GM04504 (cell line): ENCODE measurements at regions not wholly inside any gene's neighbourhood (a gene's known extent, or its start where the extent isn't known, plus 50 kb on each side); places are given as distances from the start of the nearest gene placed in this dataset.

ENCODE experiments used
- DNase-seq: peaks from one replicate; pipeline ENCODE4 v3.0.0-alpha.2; 2012; ENCODE audit warnings: low read depth

DNA sequence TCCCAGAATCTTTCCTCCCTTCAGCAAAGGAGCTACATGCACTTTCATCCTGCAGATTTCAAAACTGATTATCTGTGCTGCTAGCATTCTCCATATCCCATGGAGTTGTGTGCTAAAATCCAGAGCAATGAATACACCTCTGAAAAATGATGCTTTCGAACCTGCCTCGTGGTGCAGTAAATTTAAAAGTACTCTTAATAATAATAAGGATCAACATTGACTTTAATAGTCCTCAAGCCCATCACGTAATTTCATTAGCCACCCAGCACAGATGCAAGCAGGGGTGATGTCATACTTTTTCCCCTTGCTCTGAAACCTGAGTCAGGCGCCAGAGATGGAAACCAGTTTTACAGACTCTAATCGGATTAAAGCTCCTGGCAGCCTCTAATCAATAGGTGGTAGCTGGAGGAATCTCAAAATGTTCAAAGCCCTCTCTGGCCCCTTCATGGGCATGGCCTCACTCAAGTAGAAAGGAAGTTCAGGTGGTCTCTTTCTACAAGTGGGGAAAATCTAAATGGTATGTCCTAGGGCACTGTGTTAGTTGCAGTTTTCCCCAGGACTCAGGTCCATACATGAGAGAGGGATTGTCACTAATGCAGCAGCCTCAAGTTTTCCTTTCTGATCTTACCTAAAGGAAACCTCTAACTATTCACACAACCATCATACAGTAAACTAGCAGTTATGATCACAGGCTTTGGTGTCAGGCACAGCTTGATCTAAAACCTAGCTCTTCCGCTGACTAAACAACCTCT is 221.6 kb upstream of the SLC30A5 start:
- no peak for DNase-seq

DNA sequence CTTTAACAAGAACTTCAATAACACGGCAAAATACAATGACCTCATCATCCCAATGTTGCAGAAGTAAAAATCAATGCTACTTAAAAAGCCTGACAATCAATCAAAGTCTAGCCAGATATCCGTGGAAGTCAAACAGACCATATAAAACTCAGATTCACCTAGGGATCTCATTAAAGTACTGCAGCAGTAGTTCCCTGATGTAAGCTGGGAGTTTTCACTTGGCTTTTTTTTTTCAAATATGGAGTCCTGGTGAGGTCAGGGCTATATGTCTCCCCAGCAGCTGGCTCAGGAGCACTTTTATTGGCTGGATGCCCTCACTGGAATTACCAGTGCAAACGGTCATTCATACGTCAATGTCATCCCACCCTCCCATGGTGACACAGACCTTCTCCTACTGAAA is 220.6 kb upstream of the SLC30A5 start:
- DNase-seq: no peak

DNA sequence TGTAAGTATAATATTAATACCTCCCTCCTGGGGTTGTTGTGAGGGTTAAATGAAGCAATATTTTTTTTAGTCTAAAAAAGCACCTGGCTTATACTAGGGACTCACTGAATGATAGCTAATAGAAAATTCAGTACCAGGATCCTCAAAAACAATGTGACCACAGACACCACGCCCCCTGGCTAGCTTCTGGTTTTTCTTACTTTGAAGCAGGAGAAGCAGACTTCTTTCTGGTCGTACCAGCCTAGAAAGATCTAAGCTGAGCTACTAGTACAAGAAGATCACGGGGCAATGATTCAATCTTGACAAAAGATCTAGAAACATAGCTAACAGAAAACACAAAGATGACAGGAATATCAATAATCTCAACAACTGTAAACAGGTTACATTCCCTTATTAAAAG is 218.5 kb upstream of the SLC30A5 start:
- no peak for DNase-seq

DNA sequence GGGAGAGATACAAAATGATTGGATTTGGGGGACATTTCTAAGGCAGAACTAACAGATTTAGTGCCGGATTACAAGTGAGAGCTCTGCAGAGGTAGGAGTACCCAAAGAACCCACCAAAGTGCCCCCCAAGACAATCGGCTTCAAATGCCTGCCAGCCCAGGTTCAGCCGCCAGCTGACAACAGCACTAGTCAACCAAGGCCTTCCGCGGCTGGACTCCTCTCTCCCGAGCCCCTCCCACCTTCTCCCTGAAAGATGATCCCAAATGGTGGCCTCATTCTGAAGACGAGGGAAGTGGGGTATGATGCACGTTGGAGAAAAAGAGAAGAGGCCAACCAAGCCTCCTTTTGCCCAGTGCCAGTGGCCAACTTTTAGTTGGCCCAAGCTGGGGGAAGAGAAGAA is 210.4 kb upstream of the SLC30A5 start:
- DNase-seq: no peak

DNA sequence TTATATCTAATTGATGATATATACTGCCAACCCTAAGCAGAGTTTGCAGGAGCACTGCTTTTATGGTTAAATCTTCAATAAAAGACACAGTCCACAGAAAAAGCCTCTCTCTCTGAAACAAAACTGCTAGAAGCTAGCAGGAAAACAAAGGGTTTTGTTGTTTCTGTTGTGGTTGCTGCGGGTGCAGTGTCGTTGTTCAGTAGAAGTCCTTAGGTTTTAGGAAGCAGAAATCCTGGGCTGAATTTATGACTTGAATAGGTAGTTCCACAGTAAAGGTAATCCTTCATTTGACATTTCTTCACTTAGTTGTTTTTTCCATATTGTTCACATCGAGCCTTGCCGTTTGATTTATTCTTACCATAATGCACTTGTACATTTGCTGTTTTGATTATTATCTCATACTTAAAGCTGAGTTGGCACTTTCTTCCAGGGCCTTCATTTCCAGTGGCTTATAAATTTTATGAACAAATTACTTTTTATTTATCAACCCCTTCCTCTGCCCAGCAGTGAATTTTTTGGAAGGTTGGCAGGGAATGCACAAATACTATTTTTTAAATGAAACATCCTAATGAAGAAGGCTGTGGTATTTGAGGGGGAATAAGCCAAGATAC is 209.6 kb upstream of the SLC30A5 start:
- no peak for DNase-seq

DNA sequence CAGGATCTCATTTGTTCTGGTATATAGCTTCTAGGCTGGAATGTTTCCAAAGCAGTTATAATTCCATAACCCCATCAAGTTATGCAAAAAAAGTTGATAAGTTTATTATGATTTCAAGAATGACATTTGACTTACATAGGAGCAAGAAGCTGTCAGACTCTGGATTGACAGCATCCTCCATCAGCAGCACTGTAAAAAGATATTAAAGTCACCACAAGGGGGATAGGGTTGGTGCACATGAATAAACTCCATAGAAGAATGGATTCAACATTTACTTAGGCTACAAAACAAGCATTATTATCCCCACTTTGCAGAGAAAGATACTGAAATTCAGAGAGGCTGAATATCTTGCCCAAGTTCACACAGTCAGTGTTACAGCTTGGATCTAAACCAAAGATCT is 208.9 kb upstream of the SLC30A5 start:
- DNase-seq: no peak

DNA sequence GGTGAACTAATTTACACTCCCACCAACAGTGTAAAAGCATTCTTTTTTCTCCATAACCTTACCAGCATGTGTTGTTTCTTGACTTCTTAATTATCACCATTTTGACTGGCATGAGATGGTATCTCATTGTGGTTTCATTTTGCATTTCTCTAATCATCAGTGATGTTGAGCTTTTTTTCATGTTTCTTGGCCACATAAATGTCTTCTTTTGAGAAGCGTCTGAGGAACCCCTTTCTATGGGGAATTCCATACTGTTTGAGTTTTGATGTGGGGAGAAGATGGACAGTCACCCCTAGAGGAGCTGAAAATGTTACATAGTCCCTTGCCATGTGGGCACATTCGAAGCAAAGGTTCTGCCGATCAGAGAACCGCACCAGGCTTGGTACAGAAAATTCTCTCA is 207.0 kb upstream of the SLC30A5 start:
- DNase-seq: no peak

DNA sequence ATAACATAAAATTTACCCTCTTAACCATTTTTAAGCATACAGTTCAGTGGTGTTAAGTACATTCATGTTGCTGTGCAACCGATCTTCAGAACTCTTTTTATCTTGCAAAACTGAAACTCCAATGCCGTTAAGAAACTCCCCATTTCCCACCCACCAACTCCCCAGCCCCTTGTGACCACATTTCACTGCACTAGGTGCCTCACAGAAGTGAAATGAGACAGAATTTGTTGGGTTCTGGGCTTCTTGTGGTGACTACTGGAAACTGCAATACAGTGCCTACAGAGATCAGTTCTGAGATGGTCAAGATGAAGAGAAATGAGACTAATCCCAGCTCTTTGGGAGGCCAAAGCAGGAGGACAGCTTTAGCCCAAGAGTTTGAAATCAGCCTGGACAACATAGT is 202.1 kb upstream of the SLC30A5 start:
- no peak for DNase-seq

DNA sequence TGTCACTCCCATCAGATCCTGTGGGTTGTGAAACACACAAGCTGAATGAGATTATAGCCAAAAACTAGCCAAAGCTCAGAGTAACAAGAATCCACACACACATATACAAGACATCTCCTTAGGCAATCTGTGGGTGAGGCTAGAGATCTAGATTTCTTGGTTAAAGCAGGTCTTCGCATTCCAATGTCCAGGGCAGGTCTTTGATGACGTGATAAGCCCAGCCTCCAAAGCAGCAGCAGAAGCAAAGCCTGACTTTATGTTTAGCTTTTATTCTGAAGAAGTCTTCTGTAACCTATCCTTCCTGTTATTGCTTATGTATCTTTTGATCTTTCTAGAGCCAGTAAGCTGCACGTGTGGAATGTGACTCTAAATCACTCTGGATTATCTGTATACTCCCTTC is 199.1 kb upstream of the SLC30A5 start:
- DNase-seq: no peak

DNA sequence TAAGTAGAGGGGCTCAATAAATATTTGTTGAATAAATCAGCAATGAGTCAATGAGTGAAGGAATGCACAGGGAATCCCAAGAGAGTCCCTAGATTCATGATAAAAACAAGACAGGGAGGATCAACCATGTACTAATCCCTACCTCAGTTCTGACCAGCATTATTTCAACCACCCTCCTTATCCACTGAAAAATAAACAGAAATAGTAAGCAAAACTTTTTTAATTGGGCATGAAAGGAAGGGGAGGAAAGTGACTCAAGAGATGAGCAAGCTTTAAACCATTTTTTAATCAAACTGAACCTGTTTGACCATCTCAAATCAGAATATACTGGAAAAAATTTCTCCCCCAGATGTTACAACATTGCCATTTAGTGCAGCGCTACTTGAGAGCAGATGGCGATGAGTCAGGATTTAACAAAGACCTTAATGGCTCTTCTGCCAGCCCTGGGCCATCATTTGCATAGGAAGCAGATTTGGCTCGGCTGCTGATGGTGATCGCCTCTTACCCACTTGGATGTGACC is 194.8 kb upstream of the SLC30A5 start:
- peak; percentile 44 for DNase-seq

DNA sequence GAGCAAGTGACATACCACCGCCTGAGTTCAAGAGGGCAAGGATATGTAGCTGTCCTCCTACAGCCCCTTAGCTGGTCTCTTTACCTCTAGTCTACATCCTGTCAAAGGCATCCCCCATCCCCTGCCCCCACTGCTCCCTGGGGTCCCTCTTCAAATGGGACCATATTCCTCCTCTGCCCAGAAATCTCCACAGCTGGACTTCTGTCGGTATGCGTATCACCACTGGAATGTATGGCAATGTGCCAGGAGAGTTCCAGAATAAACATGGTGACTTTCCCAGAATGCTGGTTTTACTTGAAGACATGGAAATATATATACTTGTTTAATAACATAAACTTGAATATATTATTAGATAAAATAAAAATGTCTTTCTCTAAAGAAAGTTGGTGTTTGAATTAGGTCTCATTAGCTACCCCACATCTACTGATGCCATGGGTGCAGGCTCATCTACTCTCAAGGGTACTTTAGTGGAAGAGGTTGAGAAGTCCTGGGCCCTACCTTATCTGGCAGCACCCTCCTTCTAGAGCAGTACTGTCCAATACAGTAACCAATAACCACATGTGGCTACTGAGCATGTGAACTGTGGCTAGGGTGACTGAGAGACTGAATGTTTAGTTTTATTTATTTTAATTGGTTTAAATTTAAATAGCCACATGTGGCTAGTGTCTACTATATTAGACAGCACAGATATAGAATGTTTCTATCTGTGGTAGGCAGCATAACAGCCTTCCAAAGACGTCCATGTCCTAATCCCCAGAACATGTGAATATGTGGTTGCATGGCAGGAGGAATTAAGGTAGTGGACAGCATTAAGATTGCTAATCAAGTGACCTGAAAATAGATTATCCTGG is 181.7 kb upstream of the SLC30A5 start:
- peak; percentile 22 for DNase-seq

DNA sequence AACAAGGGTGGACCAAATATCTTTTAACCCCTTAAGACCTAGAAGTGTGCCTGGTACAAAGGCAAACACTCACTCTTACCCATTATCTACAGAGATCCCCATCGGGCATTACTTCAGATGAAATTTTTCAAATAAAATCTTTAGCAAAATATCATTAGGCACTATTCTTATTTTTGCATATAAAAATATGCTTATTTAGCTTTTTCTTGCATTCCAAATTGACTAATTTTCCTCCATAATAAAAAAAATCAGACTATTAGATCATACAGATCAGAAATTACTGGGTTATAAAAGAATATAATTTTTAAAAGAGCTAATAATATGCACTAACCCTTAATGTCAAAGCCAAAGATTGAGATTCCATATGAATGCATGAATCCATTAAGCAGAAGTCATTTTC is 178.7 kb upstream of the SLC30A5 start:
- DNase-seq: no peak

DNA sequence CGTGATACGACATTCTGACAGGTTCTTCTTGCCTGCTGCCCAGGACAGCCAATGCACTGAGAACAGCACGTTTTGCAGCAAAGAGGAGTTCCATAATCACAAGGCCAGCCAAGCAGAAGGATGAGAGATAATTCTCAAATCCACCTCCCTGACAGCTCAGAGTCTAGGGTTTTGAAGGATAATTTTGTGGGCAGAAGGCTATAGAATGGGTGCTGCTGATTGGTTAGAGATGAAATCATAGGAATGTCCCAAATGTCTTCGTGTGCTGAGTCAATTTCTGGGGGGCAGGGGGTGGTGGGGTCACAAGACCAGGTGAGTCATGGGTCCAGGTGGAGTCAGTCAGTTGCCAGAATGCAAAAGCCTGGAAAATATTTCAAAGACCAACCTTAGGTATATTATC is 175.5 kb upstream of the SLC30A5 start:
- DNase-seq: no peak

DNA sequence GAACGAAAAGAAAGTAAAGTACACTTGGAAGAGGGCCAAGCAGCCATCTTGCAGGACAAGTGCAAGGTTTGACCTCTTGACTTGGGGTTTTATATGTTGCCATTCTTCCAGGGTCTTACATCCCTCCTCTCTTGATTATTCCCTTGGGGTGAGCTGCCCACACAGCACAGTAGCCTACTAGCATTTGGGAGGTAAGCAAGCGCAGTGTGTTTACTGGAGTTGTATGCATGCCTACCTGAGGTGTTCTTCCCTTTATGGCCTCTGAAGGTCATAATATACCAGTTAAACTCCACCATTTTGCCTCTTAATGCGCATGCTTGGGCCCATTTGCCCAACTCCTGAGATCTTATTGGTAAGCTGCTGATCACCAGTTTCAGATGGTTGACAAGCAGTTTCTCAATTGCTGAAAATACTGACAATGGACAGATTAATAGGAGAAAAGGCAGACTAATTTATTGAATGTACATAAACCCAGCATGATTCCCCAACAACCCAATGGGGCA is 173.8 kb upstream of the SLC30A5 start:
- DNase-seq: no peak

DNA sequence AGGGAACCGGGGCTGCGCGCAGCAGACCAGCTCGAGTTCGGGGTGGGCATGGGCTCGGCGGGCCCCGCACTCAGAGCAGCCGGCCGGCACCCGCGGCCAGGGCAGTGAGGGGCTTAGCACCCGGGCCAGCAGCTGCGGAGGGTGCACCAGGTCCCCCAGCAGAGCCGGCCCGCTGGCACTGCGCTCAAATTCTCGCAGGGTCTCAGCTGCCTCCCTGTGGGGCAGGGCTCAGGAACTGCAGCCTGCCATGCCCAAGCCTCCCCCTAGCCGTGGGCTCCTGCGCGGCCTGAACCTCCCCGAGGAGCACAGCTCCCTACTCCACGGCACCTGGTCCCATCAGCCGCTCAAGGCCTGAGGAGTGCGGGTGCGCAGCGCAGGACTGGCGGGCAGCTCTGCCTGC is 172.9 kb upstream of the SLC30A5 start:
- no peak for DNase-seq

DNA sequence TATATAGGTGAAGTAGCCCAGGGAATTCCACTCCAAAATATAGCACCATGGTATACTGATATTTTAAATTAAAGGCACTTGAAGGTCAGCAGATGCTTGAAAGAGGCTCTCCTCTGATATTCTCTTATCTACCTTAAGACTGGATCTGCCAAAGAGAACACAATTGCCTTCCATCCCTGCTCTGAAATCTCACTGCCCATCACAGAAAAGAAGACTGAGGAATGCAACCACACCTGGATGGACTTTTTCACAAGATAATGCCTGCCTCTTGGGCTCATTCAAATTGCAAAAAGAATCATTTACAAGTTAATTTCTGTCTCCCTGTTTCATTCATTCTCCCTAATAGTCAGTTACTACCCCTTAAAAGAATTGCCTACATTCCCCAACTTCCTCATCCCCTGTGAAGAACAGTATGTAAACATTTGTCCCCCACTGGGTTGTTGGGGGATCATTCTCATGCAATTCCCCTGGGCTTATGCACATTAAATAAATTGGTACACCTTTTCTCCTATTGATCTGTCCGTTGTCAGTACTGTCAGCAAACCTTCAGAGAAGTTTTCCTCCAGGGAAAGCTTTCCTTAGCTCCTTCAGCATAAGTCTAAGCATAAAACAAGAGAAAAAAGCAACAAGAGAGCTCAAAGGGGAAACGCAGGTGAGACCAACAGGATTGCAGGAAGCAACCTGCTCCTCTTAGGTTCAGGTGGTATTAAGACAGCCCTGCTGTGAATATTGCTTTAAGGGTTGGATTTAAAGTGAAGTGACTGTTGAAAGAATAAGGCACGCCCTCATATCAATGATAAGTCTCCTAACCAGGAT is 171.4 kb upstream of the SLC30A5 start:
- no peak for DNase-seq

DNA sequence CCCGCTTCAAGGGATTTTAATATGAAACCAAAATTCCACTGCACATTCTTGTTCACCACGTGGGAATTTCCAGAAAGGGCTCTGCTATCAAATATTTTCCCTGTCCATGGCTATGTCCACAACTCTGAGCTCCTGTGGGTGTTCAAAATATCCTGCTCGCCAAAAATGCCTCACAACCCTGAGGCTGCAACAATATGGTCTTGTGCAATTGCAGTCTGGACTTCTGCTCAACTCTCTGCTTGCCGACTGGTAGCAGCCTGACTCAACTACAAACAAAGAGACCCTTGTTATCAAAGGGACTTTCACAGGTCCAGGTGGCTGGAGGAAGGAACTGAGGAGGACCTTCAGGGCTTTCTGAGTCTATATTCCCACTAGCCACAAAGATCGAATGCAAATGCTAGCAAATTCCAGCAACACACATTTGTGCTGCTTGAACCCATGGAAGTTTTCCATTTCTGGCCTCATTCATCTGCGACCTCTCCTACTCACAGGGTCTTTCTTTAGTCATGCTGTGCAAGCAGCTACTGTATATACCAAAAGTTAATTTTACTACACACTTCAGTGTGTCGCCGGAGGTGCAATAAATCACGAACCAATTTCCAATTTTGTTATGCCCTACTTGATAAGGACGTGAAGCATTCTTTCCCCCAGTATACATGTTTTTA is 169.2 kb upstream of the SLC30A5 start:
- DNase-seq: peak; percentile 35

DNA sequence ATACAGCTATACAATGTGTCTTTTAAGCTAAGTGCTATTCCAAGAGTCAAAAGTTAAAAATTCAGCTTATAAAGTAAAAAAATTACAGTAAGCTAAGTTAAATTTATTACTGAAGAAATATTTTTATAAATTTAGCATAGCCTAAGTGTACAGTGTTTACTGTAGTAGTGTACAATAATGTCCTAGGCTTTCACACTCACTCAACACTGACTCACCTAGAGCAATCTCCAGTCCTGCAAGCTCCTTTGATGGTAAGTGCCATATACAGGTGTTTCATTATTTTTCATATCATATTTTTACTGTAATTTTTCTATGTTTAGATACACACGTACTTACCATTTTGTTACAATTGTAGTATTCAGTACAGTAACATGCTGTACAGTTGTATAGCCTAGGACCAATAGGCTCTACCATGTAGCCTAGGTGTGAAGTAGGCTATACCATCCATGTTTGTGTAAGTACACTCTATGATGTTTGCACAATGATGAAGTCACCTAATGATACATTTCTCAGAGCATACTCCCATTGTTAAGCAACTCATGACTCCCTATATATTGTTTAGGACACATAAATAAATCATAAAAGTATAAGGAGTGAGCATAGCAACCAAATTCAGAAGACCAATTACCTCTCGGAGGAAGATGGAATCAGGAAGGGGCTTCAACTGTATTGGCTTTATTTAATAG is 165.1 kb upstream of the SLC30A5 start:
- DNase-seq: no peak

DNA sequence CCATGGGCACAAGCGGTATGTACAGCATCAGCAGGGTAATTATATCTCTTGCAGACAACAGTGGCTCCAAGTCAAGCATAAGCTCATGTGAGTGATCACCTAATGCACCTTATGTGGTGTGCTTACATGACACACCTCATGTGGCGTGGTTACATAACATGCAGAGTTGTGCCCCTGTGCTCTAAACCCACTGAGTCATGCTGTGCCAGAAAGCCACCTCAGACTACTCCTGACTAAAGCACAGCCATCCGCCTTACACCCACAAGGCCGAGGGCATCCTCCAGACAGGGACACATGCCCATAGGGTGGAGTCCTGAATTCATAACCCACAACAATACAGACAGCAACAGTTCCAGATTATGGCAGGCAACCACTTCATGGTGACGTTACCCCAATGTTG is 163.7 kb upstream of the SLC30A5 start:
- DNase-seq: no peak

DNA sequence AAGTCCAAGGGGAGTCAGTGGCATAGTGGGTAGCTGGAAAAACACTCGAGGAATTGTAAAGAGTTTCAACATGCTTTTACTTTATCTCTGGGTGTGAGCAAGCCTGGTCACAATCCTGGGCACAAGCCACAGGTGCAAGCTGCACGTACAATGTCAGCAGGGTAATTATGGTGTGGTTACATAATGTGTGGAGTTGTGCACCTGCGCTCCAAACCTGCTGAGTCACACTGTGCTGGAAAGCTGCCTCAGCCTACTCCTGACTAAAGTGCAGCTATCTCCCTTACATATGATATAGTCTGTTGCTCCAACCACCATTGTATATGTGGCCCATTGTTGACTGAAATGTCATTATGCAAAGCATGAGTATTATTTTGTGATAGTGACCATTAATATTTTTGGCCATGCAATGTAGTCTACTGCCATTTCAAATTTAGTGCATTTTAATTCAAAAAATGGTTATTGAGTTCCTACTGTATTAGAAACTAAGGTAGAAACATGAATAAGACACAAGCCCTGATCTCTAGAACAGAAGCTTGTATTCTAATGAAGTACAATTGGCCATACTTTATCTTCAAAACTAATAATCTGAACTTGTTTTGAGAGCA is 160.9 kb upstream of the SLC30A5 start:
- no peak for DNase-seq
